SK-N-SH treated with all-trans-retinoic acid at 6 μM for 48 hours (cell line): ENCODE measurements at regions not wholly inside any gene's neighbourhood (a gene's known extent, or its start where the extent isn't known, plus 50 kb on each side); places are given as distances from the start of the nearest gene placed in this dataset.

Source experiments
- ATAC-seq: fragments of 200-7000 bp; cut with Tn5 transposase; 3 replicates; pipeline ENCODE4 v1.9.1; 2020; ENCODE audit warnings: mild to moderate bottlenecking, moderate library complexity
- ARNTL ChIP-seq: fragments of 450-650 bp; formaldehyde crosslinking; IDR thresholded peaks from 2 replicates; pipeline ENCODE4 v1.5.0; 2020; ENCODE audit warnings: low read depth, mild to moderate bottlenecking, moderate library complexity, borderline replicate concordance
- BACH2 ChIP-seq: fragments of 250-450 bp; sonication (Bioruptor Pico); IDR thresholded peaks from 2 replicates; pipeline ENCODE4 v1.9.0; 2021; ENCODE audit warnings: mild to moderate bottlenecking, borderline replicate concordance
- CSDC2 ChIP-seq: fragments of 250-450 bp; sonication (Bioruptor Pico); IDR thresholded peaks from 2 replicates; pipeline ENCODE4 v1.5.0; 2020; ENCODE audit warnings: mild to moderate bottlenecking, moderate library complexity
- CSRNP3 ChIP-seq: fragments of 250-450 bp; sonication (Bioruptor Pico); IDR thresholded peaks from 2 replicates; pipeline ENCODE4 v1.5.1; 2021; ENCODE audit warnings: mild to moderate bottlenecking, moderate library complexity
- ESRRG ChIP-seq: fragments of 250-450 bp; sonication (Bioruptor Pico); IDR thresholded peaks from 2 replicates; pipeline ENCODE4 v1.6.1; 2021; ENCODE audit warnings: mild to moderate bottlenecking
- ISL1 ChIP-seq: fragments of 250-450 bp; sonication (Bioruptor Pico); IDR thresholded peaks from 2 replicates; pipeline ENCODE4 v2.1.2; 2022; ENCODE audit warnings: mild to moderate bottlenecking, moderate library complexity
- POU6F1 ChIP-seq: fragments of 250-450 bp; sonication (Bioruptor Pico); IDR thresholded peaks from 2 replicates; pipeline ENCODE4 v1.8.0; 2021; ENCODE audit warnings: low read depth, mild to moderate bottlenecking, moderate library complexity, borderline replicate concordance
- PPARA ChIP-seq: fragments of 250-450 bp; sonication (Bioruptor Pico); IDR thresholded peaks from 2 replicates; pipeline ENCODE4 v1.5.0; 2020; ENCODE audit warnings: mild to moderate bottlenecking, borderline replicate concordance
- RARB ChIP-seq: fragments of 250-450 bp; sonication (Bioruptor Pico); IDR thresholded peaks from 2 replicates; pipeline ENCODE4 v1.8.0; 2021; ENCODE audit warnings: mild to moderate bottlenecking, moderate library complexity
- SNAI2 ChIP-seq: fragments of 250-450 bp; sonication (Bioruptor Pico); IDR thresholded peaks from 2 replicates; pipeline ENCODE4 v1.5.0; 2020; ENCODE audit warnings: mild to moderate bottlenecking, moderate library complexity
- TCF4 ChIP-seq: fragments of 250-450 bp; sonication (Bioruptor Pico); IDR thresholded peaks from 2 replicates; pipeline ENCODE4 v1.8.0; 2021; ENCODE audit warnings: mild to moderate bottlenecking, moderate library complexity, borderline replicate concordance
- TOX ChIP-seq: fragments of 250-450 bp; sonication (Bioruptor Pico); IDR thresholded peaks from 2 replicates; pipeline ENCODE4 v1.8.0; 2021; ENCODE audit warnings: mild to moderate bottlenecking, moderate library complexity, borderline replicate concordance
- TSHZ2 ChIP-seq: fragments of 250-450 bp; sonication (Bioruptor Pico); IDR thresholded peaks from 2 replicates; pipeline ENCODE4 v1.5.0; 2020; ENCODE audit warnings: mild to moderate bottlenecking, moderate library complexity
- ZFP3 ChIP-seq: fragments of 250-450 bp; sonication (Bioruptor Pico); IDR thresholded peaks from 2 replicates; pipeline ENCODE4 v1.5.0; 2020; ENCODE audit warnings: mild to moderate bottlenecking, moderate library complexity
- ZFP30 ChIP-seq: fragments of 450-650 bp; formaldehyde crosslinking; IDR thresholded peaks from 2 replicates; pipeline ENCODE4 v1.5.0; 2022; ENCODE audit warnings: mild to moderate bottlenecking, moderate library complexity
- ZNF565 ChIP-seq: fragments of 450-650 bp; formaldehyde crosslinking; conservative IDR thresholded peaks from 2 replicates; pipeline ENCODE4 v1.5.0; 2020; ENCODE audit warnings: low read depth, mild to moderate bottlenecking, moderate library complexity
- ZNF70 ChIP-seq: fragments of 450-650 bp; formaldehyde crosslinking; IDR thresholded peaks from 2 replicates; pipeline ENCODE4 v1.5.0; 2020; ENCODE audit warnings: mild to moderate bottlenecking, moderate library complexity
- ZNF8 ChIP-seq: fragments of 450-650 bp; formaldehyde crosslinking; IDR thresholded peaks from 2 replicates; pipeline ENCODE4 v1.5.0; 2020; ENCODE audit warnings: mild to moderate bottlenecking, moderate library complexity
- TF ChIP-seq, protein P1 (sequence below): fragments of 250-450 bp; sonication (Bioruptor Pico); IDR thresholded peaks from 2 replicates; pipeline ENCODE4 v1.5.1; 2020; ENCODE audit warnings: low read depth, mild to moderate bottlenecking, moderate library complexity

- no peak for ATAC-seq
- TF ChIP-seq RARB (CRISPR knock-in tag) (no peak), TCF4 (CRISPR knock-in tag) (no peak), ZNF70 (CRISPR knock-in tag) (no peak), ZNF8 (CRISPR knock-in tag) (no peak), ZFP3 (CRISPR knock-in tag) (no peak), CSRNP3 (CRISPR knock-in tag) (no peak)
These were observed 303.5 kb upstream of the MGMT start for GRCh38 chr10:129163531-129163930.

DNA sequence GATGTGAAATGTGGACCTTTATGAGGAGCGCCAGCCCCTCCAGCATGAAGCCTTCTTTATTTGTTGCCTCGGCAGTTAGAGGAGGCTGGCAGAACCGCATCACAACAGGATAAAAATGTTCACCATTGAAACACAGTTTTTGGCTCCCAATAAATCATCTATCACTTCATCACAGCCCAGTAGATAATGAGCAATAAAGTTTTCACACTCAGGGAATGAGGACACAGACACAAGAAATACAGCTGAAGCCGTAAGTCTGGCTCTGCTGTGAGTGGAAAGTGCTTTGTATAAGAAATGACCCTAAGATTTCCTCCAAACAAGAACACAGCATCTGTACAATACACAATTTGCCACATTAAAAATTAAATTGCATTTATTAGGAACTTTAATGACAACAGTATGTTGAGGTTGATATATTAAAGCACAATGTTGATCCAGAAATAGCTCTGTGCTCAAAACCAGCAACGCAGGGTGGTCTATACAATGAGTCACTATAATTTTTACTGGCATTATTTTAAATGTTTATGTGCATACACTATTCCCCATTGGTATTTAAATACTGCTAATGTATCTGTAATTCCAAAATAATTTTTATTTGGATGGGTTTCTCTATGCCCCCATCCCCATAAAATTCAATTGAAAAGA lies 301.8 kb upstream of the MGMT start:
- TF ChIP-seq ISL1 (CRISPR knock-in tag) (no peak), ZNF8 (CRISPR knock-in tag) (no peak), TOX (no peak), SNAI2 (CRISPR knock-in tag) (no peak), ESRRG (no peak), ZNF565 (CRISPR knock-in tag) (no peak), TCF4 (CRISPR knock-in tag) (no peak), CSDC2 (CRISPR knock-in tag) (no peak), BACH2 (CRISPR knock-in tag) (no peak), ZFP30 (no peak), POU6F1 (no peak), PPARA (CRISPR knock-in tag) (no peak)
- ATAC-seq = no peak

DNA sequence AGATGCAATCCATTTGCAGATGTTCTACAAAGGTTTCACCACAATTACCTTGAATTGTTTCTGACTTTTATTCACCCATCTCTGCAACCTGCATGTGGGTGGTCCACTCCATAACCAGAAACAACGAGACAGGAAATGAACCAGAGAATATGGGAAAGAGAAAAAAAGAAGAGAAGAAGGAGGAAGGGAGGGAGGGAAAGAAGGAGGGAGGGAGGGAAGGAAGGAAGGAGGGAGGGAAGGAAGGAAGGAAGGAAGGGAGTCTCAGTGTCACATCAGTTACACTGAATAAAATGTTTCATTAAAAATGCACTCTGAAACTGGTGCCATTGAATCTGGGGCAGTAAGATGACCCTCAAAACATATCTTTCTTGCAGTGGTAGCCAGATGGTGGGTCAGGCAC lies 301.3 kb upstream of the MGMT start:
- no peak for TF ChIP-seq ZNF70 (CRISPR knock-in tag)
- TF ChIP-seq PPARA (CRISPR knock-in tag) = no peak
- no peak for TF ChIP-seq ARNTL (CRISPR knock-in tag)
- TF ChIP-seq TOX = no peak
- TF ChIP-seq, protein P1, sequence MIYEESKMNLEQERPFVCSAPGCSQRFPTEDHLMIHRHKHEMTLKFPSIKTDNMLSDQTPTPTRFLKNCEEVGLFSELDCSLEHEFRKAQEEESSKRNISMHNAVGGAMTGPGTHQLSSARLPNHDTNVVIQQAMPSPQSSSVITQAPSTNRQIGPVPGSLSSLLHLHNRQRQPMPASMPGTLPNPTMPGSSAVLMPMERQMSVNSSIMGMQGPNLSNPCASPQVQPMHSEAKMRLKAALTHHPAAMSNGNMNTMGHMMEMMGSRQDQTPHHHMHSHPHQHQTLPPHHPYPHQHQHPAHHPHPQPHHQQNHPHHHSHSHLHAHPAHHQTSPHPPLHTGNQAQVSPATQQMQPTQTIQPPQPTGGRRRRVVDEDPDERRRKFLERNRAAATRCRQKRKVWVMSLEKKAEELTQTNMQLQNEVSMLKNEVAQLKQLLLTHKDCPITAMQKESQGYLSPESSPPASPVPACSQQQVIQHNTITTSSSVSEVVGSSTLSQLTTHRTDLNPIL = no peak
- no peak for TF ChIP-seq TSHZ2
- TF ChIP-seq BACH2 (CRISPR knock-in tag) = no peak
- no peak for TF ChIP-seq ZFP3 (CRISPR knock-in tag)
- TF ChIP-seq ISL1 (CRISPR knock-in tag) = no peak
- no peak for ATAC-seq

- ATAC-seq = no peak
- TF ChIP-seq ESRRG (no peak), ZNF70 (CRISPR knock-in tag) (no peak), CSDC2 (CRISPR knock-in tag) (no peak), POU6F1 (no peak), TSHZ2 (no peak), ARNTL (CRISPR knock-in tag) (no peak), ZNF565 (CRISPR knock-in tag) (no peak), CSRNP3 (CRISPR knock-in tag) (no peak), SNAI2 (CRISPR knock-in tag) (no peak)
These were observed 298.4 kb upstream of the MGMT start for GRCh38 chr10:129168660-129169059.
